A549 (cell line): ENCODE measurements at regions not wholly inside any gene's neighbourhood (a gene's known extent, or its start where the extent isn't known, plus 50 kb on each side); places are given as distances from the start of the nearest gene placed in this dataset.
A peak's percentile ranks its signal among the peaks of the same experiment; 100 is the strongest.

Source experiments
- ATAC-seq, 2 experiments: fragments of 200-7000 bp in 1 of 2; fragments of >200 bp in 1 of 2; cut with Nextera tagmentation in 1 of 2; cut with Tn5 transposase in 1 of 2; 3 replicates each; pipeline versions ENCODE4 v1.8.0 to v1.9.1; 2018 to 2020; ENCODE audit warnings: mild to moderate bottlenecking in 1 of 2, moderate library complexity in 1 of 2
- CTCF ChIA-PET: fragments of 300-600 bp; sonication (Branson Sonifier 250); formaldehyde crosslinking; extraction: SDS; loops from one replicate; lab custom pipeline; 2021; ENCODE audit warnings: antibody characterized with exemption, inconsistent platforms; lab: Yijun Ruan, JAX
- POLR2A ChIA-PET: fragments of 350-600 bp; formaldehyde crosslinking; extraction: SDS; loops from one replicate; lab custom pipeline; 2021; ENCODE audit warnings: antibody characterized with exemption, inconsistent platforms; lab: Yijun Ruan, JAX
- DNase-seq, 2 experiments: peaks; one replicate each; pipeline versions ENCODE4 v3.0.0 to v3.0.0-alpha.2; 2011 to 2016; ENCODE audit warnings: low read depth in 1 of 2, low spot score in 1 of 2
- FAIRE-seq: peaks from 2 replicates; lab custom pipeline; 2011; peaks lifted over from hg19 to GRCh38; lab: Jason Lieb, UNC
- H3K27ac ChIP-seq, 2 experiments: fragments of >200 bp; sonication (Bioruptor Twin); formaldehyde crosslinking; 3 replicates each; pipeline ENCODE4 v1.5.1; 2016 to 2017
- H3K4me1 ChIP-seq: fragments of >200 bp; sonication (Bioruptor Twin); formaldehyde crosslinking; 3 replicates; pipeline ENCODE4 v1.6.1; 2016
- H3K4me2 ChIP-seq: fragments of >200 bp; sonication (Bioruptor Twin); formaldehyde crosslinking; 3 replicates; pipeline ENCODE4 v1.6.1; 2016
- H3K4me3 ChIP-seq: fragments of >200 bp; sonication (Bioruptor Twin); formaldehyde crosslinking; 3 replicates; pipeline ENCODE4 v1.5.1; 2016
- H3K9me3 ChIP-seq: fragments of >200 bp; sonication (Bioruptor Twin); formaldehyde crosslinking; 3 replicates; pipeline ENCODE4 v1.6.1; 2016
- BCL3 ChIP-seq: fragments of >200 bp; sonication (Bioruptor Twin); formaldehyde crosslinking; IDR thresholded peaks from 3 replicates; pipeline ENCODE4 v1.6.1; 2016
- CBX2 ChIP-seq: fragments of 200-600 bp; sonication (generic); IDR thresholded peaks from 2 replicates; pipeline ENCODE4 v1.6.1; 2016; ENCODE audit warnings: low read depth, mild to moderate bottlenecking, borderline replicate concordance
- CHD2 ChIP-seq: fragments of 150-350 bp; IDR thresholded peaks from 2 replicates; pipeline ENCODE4 v1.6.1; 2014; ENCODE audit warnings: low read length; ENCODE audit not compliant: partially characterized antibody
- CHD4 ChIP-seq: fragments of 200-600 bp; sonication (generic); IDR thresholded peaks from 2 replicates; pipeline ENCODE4 v1.6.1; 2016; ENCODE audit warnings: antibody characterized with exemption, mild to moderate bottlenecking, borderline replicate concordance
- ESRRA ChIP-seq: fragments of 150-350 bp; IDR thresholded peaks from 2 replicates; pipeline ENCODE4 v1.6.1; 2014; ENCODE audit warnings: mild to moderate bottlenecking, low read length, borderline replicate concordance
- FOXS1 ChIP-seq: fragments of 250-450 bp; sonication (Bioruptor Pico); IDR thresholded peaks from 2 replicates; pipeline ENCODE4 v1.5.0; 2020; ENCODE audit warnings: mild to moderate bottlenecking, moderate library complexity
- GATA3 ChIP-seq: IDR thresholded peaks from 2 replicates; pipeline ENCODE4 v1.6.1; 2012; ENCODE audit warnings: borderline replicate concordance
- HDAC2 ChIP-seq: fragments of 200-600 bp; sonication (generic); IDR thresholded peaks from 2 replicates; pipeline ENCODE4 v1.6.1; 2016
- HEYL ChIP-seq: fragments of 250-450 bp; sonication (Bioruptor Pico); IDR thresholded peaks from 2 replicates; pipeline ENCODE4 v1.8.0; 2021; ENCODE audit warnings: mild to moderate bottlenecking, moderate library complexity
- HOXB5 ChIP-seq: fragments of 250-450 bp; sonication (Bioruptor Pico); IDR thresholded peaks from 2 replicates; pipeline ENCODE4 v1.5.0; 2020; ENCODE audit warnings: mild to moderate bottlenecking, moderate library complexity
- JUN ChIP-seq, 2 experiments: fragments of >200 bp; sonication (Bioruptor Twin); formaldehyde crosslinking; IDR thresholded peaks; 2 replicates in 1 of 2; 3 replicates in 1 of 2; pipeline ENCODE4 v1.6.1; 2016 to 2017
- KDM1A ChIP-seq: fragments of 200-600 bp; sonication (generic); IDR thresholded peaks from 2 replicates; pipeline ENCODE4 v1.6.1; 2016; ENCODE audit warnings: low read depth, mild to moderate bottlenecking
- MAFK ChIP-seq: fragments of 450-650 bp; IDR thresholded peaks from 2 replicates; pipeline ENCODE4 v1.6.1; 2014; ENCODE audit not compliant: partially characterized antibody
- MAZ ChIP-seq: fragments of 150-350 bp; IDR thresholded peaks from 2 replicates; pipeline ENCODE4 v1.6.1; 2014; ENCODE audit warnings: antibody characterized with exemption, low read depth, low read length, borderline replicate concordance
- NFE2L2 ChIP-seq: fragments of 150-350 bp; conservative IDR thresholded peaks from 2 replicates; pipeline ENCODE4 v1.6.1; 2014; ENCODE audit warnings: low read length
- PBX3 ChIP-seq: IDR thresholded peaks from 2 replicates; pipeline ENCODE4 v1.6.1; 2012
- RCOR1 ChIP-seq: fragments of 150-350 bp; IDR thresholded peaks from 2 replicates; pipeline ENCODE4 v1.6.1; 2014; ENCODE audit warnings: antibody characterized with exemption, low read length, low read depth
- RFX5 ChIP-seq: fragments of 450-650 bp; IDR thresholded peaks from 2 replicates; pipeline ENCODE4 v1.7.1; 2014; ENCODE audit warnings: antibody characterized with exemption, mild to moderate bottlenecking, moderate library complexity
- RNF2 ChIP-seq: fragments of 200-600 bp; sonication (generic); IDR thresholded peaks from 2 replicates; pipeline ENCODE4 v1.6.1; 2016; ENCODE audit warnings: low read depth, mild to moderate bottlenecking, antibody characterized with exemption, moderate library complexity, borderline replicate concordance
- TP53 ChIP-seq: fragments of 250-450 bp; sonication (Bioruptor Pico); IDR thresholded peaks from 2 replicates; pipeline ENCODE4 v1.5.0; 2021; ENCODE audit warnings: mild to moderate bottlenecking, moderate library complexity
- USF2 ChIP-seq: fragments of 450-650 bp; IDR thresholded peaks from 2 replicates; pipeline ENCODE4 v1.6.1; 2014; ENCODE audit warnings: antibody characterized with exemption
- ZC3H11A ChIP-seq: fragments of 450-650 bp; IDR thresholded peaks from 2 replicates; pipeline ENCODE4 v1.6.1; 2014; ENCODE audit warnings: antibody characterized with exemption, mild to moderate bottlenecking
- ZFP36 ChIP-seq: fragments of 450-650 bp; IDR thresholded peaks from 2 replicates; pipeline ENCODE4 v1.6.1; 2014; ENCODE audit warnings: borderline replicate concordance; ENCODE audit not compliant: partially characterized antibody
- ZNF302 ChIP-seq: fragments of 250-450 bp; sonication (Bioruptor Pico); IDR thresholded peaks from 2 replicates; pipeline ENCODE4 v1.9.0; 2021; ENCODE audit warnings: inconsistent platforms, mild to moderate bottlenecking, moderate library complexity
- WGBS: methylation state at CpG from one replicate; pipeline ENCODE4 v1.1.6; 2017; ENCODE audit errors: missing lambda C conversion rate; 5-methylcytosine and 5-hydroxymethylcytosine counted together

GRCh38 chr18:77393519-77393918, 143.9 kb downstream of the GALR1 start:
- WGBS: 17% methylated on average over 5 of the region's 5 CpGs
- no peak for FAIRE-seq

GRCh38 chr18:77395953-77396352, 146.3 kb downstream of the GALR1 start:
- CTCF ChIA-PET: no interaction called here
- FAIRE-seq (no peak), DNase-seq (no peak), ATAC-seq (no peak)
- Histone ChIP-seq H3K9me3 (no peaks in the 10 kb centered on the region; the same call in 2 of the 3 replicates), H3K4me1 (no peaks in the 10 kb centered on the region), H3K4me3 (no peak overlapping the region), H3K27ac (no peak overlapping the region), H3K4me2 (no peak overlapping the region)
- no peak for TF ChIP-seq JUN (IDR thresholded peaks at IDR 0.05)
- TF ChIP-seq MAFK: peak; percentile 32
- no peak for TF ChIP-seq RFX5
- WGBS: 62% methylated on average over 2 of the region's 2 CpGs
- POLR2A ChIA-PET: no interaction called here

More at GRCh38 chr18:77393519-77393918, 143.9 kb downstream of the GALR1 start:
- Histone ChIP-seq H3K4me1 (no peaks in the 10 kb centered on the region), H3K4me3 (no peak overlapping the region), H3K9me3 (no peaks in the 10 kb centered on the region; the same call in 2 of the 3 replicates)
- ChIA-PET POLR2A (no interaction called here), CTCF (no interaction called here)
- no peak for DNase-seq
- no peak for ATAC-seq
- TF ChIP-seq ZFP36 (no peak), ZC3H11A (no peak), HOXB5 (no peak), JUN (IDR thresholded peaks at IDR 0.05) (no peak), GATA3 (no peak), MAZ (no peak), NFE2L2 (no peak), HDAC2 (no peak), FOXS1 (CRISPR knock-in tag) (no peak), KDM1A (no peak), CHD2 (no peak), HEYL (CRISPR knock-in tag) (no peak), BCL3 (no peak), RCOR1 (no peak), PBX3 (no peak), TP53 (no peak)
- TF ChIP-seq, all 56 proteins: peak for 0
- H3K4me2 ChIP-seq: no peak overlapping the region
- H3K27ac ChIP-seq: no peak overlapping the region

GRCh38 chr18:77397056-77397455, 147.4 kb downstream of the GALR1 start:
- TF ChIP-seq CHD4 (no peak), CBX2 (no peak), BCL3 (no peak), HEYL (CRISPR knock-in tag) (no peak), ZNF302 (CRISPR knock-in tag) (no peak), ESRRA (no peak), USF2 (no peak), RNF2 (no peak), KDM1A (no peak), ZFP36 (no peak), CHD2 (no peak)
- DNase-seq: no peak
- Histone ChIP-seq H3K4me2 (no peak overlapping the region), H3K4me1 (no peaks in the 10 kb centered on the region), H3K9me3 (no peaks in the 10 kb centered on the region), H3K4me3 (no peak overlapping the region), H3K27ac (no peak overlapping the region)
- CTCF ChIA-PET: no interaction called here
- POLR2A ChIA-PET: no interaction called here
- 45% methylated on average over 6 of the region's 6 CpGs for whole genome bisulfite sequencing
- no peak for ATAC-seq
- no peak for FAIRE-seq
